ENCODE measurements at regions not wholly inside any gene's neighbourhood (a gene's known extent, or its start where the extent isn't known, plus 50 kb on each side); places are given as distances from the start of the nearest gene placed in this dataset.
"Not testable (repeated sequence)": the region's sequence is repeated elsewhere in the genome, so short reads cannot be mapped to it uniquely, and the experiment has no call there.

DNA sequence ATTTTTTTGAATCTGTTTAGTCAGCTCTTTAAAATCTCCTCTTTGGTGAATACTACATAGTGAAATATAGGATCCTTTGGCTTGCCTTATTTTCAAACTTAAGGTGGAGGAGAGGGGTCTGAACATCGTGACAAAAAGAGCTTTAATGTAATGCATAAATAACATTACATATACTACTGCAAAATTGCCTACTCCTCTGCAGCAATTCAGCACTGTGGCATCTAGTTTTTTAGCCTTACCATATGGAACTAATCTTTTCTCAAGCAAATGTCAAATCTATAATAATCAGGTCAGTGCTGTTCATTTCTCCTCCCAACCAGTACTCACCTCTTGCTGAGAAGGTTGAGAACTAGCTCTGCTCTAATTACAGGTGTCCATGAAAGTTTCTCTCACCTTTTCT is 394.0 kb upstream of the CDIN1 start:
- H3K36me3 ChIP-seq: no peaks in the 10 kb centered on the region
- no peak overlapping the region for H3K4me3 ChIP-seq (ENCODE audit: low read depth, low read length)
- no peaks in the 10 kb centered on the region for H3K9me3 ChIP-seq
- TF ChIP-seq CTCF (IDR thresholded peaks at IDR 0.05; ENCODE audit: low read depth, low read length): no peak
- no peaks in the 10 kb centered on the region for H3K4me1 ChIP-seq
- H3K27me3 ChIP-seq: no peaks in the 10 kb centered on the region
- DNase-seq: no peak

GRCh38 chr15:36185845-36186244 is 393.6 kb upstream of the CDIN1 start:
- H3K27me3 ChIP-seq: no peaks in the 10 kb centered on the region
- no peaks in the 10 kb centered on the region for H3K36me3 ChIP-seq
- H3K4me1 ChIP-seq: no peaks in the 10 kb centered on the region
- no peak overlapping the region for H3K4me3 ChIP-seq (ENCODE audit: low read depth, low read length)
- DNase-seq: no peak
- TF ChIP-seq CTCF (IDR thresholded peaks at IDR 0.05; ENCODE audit: low read depth, low read length): no peak
- no peaks in the 10 kb centered on the region for H3K9me3 ChIP-seq

- H3K4me3 ChIP-seq (ENCODE audit: low read depth, low read length): no peak overlapping the region
- no peak for TF ChIP-seq CTCF (IDR thresholded peaks at IDR 0.05; ENCODE audit: low read depth, low read length)
- no peaks in the 10 kb centered on the region for H3K36me3 ChIP-seq
- H3K27me3 ChIP-seq: no peaks in the 10 kb centered on the region
- no peaks in the 10 kb centered on the region for H3K9me3 ChIP-seq
- DNase-seq: no peak
- H3K4me1 ChIP-seq: no peaks in the 10 kb centered on the region
Observed at GRCh38 chr15:36186376-36186775, 393.1 kb upstream of the CDIN1 start.

GRCh38 chr15:36191459-36191858 is 388.0 kb upstream of the CDIN1 start:
- Histone ChIP-seq H3K9me3 (no peaks in the 10 kb centered on the region), H3K4me1 (no peaks in the 10 kb centered on the region), H3K27me3 (no peaks in the 10 kb centered on the region), H3K36me3 (no peaks in the 10 kb centered on the region), H3K4me3 (ENCODE audit: low read depth, low read length) (no peak overlapping the region)
- no peak for DNase-seq
- TF ChIP-seq CTCF (IDR thresholded peaks at IDR 0.05; ENCODE audit: low read depth, low read length): no peak

DNA sequence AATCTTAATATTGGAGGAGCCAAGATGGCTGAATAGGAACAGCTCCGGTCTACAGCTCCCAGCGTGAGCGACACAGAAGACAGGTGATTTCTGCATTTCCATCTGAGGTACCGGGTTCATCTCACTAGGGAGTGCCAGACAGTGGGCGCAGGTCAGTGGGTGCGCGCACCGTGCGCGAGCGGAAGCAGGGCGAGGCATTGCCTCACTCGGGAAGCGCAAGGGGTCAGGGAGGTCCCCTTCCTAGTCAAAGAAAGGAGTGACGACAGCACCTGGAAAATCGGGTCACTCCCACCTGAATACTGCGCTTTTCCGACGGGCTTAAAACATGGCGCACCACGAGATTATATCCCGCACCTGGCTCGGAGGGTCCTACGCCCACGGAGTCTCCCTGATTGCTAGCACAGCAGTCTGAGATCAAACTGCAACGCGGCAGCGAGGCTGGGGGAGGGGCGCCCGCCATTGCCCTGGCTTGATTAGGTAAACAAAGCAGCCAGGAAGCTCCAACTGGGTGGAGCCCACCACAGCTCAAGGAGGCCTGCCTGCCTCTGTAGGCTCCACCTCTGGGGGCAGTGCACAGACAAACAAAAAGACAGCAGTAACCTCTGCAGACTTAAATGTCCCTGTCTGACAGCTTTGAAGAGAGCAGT is 383.9 kb upstream of the CDIN1 start:
- H3K9me3 ChIP-seq; H3K27me3 ChIP-seq; DNase-seq; H3K4me1 ChIP-seq; H3K36me3 ChIP-seq; H3K4me3 ChIP-seq (ENCODE audit: low read depth, low read length): not testable (repeated sequence)

DNA sequence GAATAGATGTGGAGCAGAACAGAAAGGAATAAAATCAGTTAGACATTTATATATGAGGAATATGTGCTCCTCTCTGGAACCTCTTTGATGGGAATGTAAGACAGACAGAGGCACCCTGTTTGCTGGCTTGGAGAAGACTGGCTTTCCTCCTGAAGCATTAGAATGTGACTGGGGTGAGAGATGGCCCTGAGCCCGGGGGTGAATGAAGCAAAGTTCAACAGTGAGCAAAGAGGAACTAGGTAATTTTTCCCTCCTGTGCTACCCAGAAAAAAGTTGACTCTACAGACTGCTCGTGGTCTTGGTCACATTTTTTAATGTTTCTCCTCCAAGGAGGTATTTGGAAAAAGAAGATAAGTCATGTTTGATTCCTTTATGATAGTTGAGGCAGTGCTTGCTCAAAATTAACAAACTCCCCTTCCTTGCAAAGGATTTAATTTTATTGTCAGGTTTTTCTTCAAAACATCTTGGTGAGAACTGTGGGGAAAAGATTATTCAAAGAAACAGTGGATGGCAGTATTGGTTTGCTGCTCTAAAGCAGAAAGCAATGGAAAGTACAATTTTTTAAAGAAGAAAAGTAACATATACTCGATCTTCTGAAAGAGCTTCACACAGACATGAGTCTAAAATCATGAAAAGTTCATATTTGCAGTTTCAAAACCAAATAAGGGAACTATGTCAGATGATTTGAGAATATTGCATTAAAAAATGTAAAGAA is 370.4 kb upstream of the CDIN1 start:
- Histone ChIP-seq H3K4me3 (ENCODE audit: low read depth, low read length) (no peak overlapping the region), H3K4me1 (no peaks in the 10 kb centered on the region), H3K9me3 (no peaks in the 10 kb centered on the region), H3K27me3 (no peaks in the 10 kb centered on the region), H3K36me3 (no peaks in the 10 kb centered on the region)
- no peak for TF ChIP-seq CTCF (IDR thresholded peaks at IDR 0.05; ENCODE audit: low read depth, low read length)
- no peak for DNase-seq

Data from BE2C (cell line).